ENCODE measurements at regions not wholly inside any gene's neighbourhood (a gene's known extent, or its start where the extent isn't known, plus 50 kb on each side); places are given as distances from the start of the nearest gene placed in this dataset.
"Not testable (repeated sequence)": the region's sequence is repeated elsewhere in the genome, so short reads cannot be mapped to it uniquely, and the experiment has no call there.

- not testable (repeated sequence) for H3K4me3 ChIP-seq (ENCODE audit: low read depth, low read length); DNase-seq (ENCODE audit: low read depth)
These were observed 304.3 kb upstream of the PLGLB1 start for GRCh38 chr2:87325911-87326294.

- DNase-seq (ENCODE audit: low read depth); H3K4me3 ChIP-seq (ENCODE audit: low read depth, low read length): not testable (repeated sequence)
These were observed 305.1 kb upstream of the PLGLB1 start for GRCh38 chr2:87326754-87327153.

GRCh38 chr2:87327648-87328371 is 306.2 kb upstream of the PLGLB1 start:
- DNase-seq (ENCODE audit: low read depth); H3K4me3 ChIP-seq (ENCODE audit: low read depth, low read length): not testable (repeated sequence)

DNA sequence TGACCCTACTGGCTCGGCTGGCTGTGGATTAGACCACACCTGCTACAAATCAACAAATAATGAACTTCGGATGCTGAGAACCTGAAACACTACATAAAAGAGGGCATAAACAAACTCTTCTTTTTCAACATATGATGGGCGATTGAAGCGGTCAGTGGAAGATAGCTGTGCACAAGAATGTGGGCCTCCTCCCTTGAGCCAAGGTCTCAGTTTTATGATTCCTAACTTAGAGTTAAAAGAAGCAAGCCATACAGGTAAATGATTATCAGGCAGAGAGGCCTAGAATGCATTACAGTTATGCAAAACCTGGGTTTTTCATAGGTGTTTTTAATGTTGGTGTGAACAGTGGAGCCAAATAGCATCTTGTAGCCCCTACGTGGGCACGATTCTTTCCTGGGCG is 307.9 kb upstream of the PLGLB1 start:
- not testable (repeated sequence) for H3K4me3 ChIP-seq (ENCODE audit: low read depth, low read length); DNase-seq (ENCODE audit: low read depth)

- H3K4me3 ChIP-seq (ENCODE audit: low read depth, low read length); DNase-seq (ENCODE audit: low read depth): not testable (repeated sequence)
These were observed 308.8 kb upstream of the PLGLB1 start for GRCh38 chr2:87330486-87330885.

- DNase-seq (ENCODE audit: low read depth); H3K4me3 ChIP-seq (ENCODE audit: low read depth, low read length): not testable (repeated sequence)
These were observed 310.4 kb upstream of the PLGLB1 start for GRCh38 chr2:87331940-87332583.

GRCh38 chr2:87334888-87335287 is 313.2 kb upstream of the PLGLB1 start:
- DNase-seq (ENCODE audit: low read depth); H3K4me3 ChIP-seq (ENCODE audit: low read depth, low read length): not testable (repeated sequence)

DNA sequence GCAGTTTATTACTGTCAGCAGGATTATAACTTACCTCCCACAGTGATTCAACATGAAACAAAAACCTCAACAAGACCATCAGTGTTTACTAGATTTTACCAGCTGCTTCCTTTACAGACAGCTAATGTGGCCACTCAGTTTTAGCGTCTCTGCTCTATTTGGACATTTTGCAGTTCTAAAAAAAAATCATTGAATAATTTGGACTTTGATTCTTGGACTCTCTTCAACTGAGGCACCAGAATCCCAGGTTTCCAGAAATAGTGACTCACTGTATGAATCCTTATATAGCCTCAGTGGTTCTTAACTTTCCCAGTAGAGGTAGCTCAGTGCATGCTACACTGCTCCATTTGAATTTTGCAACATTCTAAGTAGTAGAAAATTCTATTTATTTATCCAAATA is 317.4 kb upstream of the PLGLB1 start:
- not testable (repeated sequence) for H3K4me3 ChIP-seq (ENCODE audit: low read depth, low read length); DNase-seq (ENCODE audit: low read depth)

DNA sequence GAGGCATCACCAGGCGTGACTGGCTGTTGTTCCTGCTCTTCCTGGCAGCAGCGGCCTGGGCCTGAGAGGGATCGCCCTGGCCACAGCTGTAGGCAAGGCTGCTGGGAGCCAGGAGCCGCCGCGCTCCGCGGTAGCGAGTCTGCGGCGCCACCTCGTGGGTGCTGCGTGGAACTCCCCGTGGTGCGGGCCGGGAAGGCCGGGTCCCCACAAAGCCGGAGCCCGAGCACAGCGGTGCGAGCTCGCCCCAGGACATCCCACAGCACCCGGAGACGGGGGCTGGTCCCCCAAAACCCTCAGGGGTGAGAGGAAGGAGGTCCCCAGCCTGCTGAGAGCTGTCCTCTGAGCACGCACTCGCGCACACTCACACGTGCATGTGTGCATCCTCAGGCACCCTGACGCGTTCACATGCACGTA is 320.0 kb upstream of the PLGLB1 start:
- peak; percentile 46 for TF ChIP-seq CTCF (IDR thresholded peaks at IDR 0.05; ENCODE audit: control insufficient read depth, extremely low read depth, insufficient read depth)
- not testable (repeated sequence) for H3K4me3 ChIP-seq (ENCODE audit: low read depth, low read length)
- DNase-seq (ENCODE audit: low read depth): peak; percentile 3

- not testable (repeated sequence) for DNase-seq (ENCODE audit: low read depth)
These were observed 320.5 kb upstream of the PLGLB1 start for GRCh38 chr2:87342175-87342574.

GRCh38 chr2:87343347-87343746 is 321.7 kb upstream of the PLGLB1 start:
- H3K4me3 ChIP-seq (ENCODE audit: low read depth, low read length); DNase-seq (ENCODE audit: low read depth): not testable (repeated sequence)

More at GRCh38 chr2:87342175-87342574, 320.5 kb upstream of the PLGLB1 start:
- H3K4me3 ChIP-seq (ENCODE audit: low read depth, low read length): not testable (repeated sequence)

- DNase-seq (ENCODE audit: low read depth); H3K4me3 ChIP-seq (ENCODE audit: low read depth, low read length): not testable (repeated sequence)
These were observed 323.6 kb upstream of the PLGLB1 start for GRCh38 chr2:87345283-87345682.

DNA sequence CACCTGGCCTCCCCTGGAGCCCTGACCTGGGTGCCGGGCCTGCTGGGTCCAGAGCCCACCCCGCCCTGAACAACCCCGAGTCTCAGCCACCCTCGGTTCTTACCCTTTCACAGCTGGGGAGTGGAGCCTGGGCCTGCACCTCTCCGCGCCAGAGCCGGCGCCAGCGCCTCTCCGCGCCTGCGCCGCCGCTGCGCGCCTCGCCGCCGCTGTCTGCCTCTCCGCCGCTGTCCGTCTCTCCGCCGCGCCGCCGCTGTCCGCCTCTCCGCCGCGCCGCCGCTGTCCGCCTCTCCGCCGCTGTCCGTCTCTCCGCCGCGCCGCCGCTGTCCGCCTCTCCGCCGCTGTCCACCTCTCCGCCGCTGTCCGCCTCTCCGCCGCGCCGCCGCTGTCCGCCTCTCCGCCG is 326.9 kb upstream of the PLGLB1 start:
- H3K4me3 ChIP-seq (ENCODE audit: low read depth, low read length); DNase-seq (ENCODE audit: low read depth): not testable (repeated sequence)

DNA sequence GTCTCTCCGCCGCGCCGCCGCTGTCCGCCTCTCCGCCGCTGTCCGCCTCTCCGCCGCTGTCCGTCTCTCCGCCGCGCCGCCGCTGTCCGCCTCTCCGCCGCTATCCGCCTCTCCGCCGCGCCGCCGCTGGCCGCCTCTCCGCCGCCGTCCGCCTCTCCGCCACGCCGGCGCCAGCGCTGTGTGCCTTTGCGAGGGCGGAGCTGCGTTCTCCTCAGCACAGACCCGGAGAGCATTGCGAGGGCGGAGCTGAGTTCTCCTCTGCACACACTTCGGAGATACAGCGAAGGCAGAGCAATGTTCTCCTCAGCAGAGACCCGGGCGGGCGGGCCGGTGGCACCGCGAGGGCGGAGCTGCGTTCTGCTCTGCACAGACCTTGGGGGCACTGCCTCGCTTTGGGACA is 327.4 kb upstream of the PLGLB1 start:
- not testable (repeated sequence) for DNase-seq (ENCODE audit: low read depth); H3K4me3 ChIP-seq (ENCODE audit: low read depth, low read length)

- H3K4me3 ChIP-seq (ENCODE audit: low read depth, low read length); DNase-seq (ENCODE audit: low read depth): not testable (repeated sequence)
These were observed 330.7 kb upstream of the PLGLB1 start for GRCh38 chr2:87352178-87352934.

GRCh38 chr2:87353408-87353807 is 331.8 kb upstream of the PLGLB1 start:
- DNase-seq (ENCODE audit: low read depth); H3K4me3 ChIP-seq (ENCODE audit: low read depth, low read length): not testable (repeated sequence)

- not testable (repeated sequence) for H3K4me3 ChIP-seq (ENCODE audit: low read depth, low read length); DNase-seq (ENCODE audit: low read depth)
These were observed 332.5 kb upstream of the PLGLB1 start for GRCh38 chr2:87354102-87354501.

DNA sequence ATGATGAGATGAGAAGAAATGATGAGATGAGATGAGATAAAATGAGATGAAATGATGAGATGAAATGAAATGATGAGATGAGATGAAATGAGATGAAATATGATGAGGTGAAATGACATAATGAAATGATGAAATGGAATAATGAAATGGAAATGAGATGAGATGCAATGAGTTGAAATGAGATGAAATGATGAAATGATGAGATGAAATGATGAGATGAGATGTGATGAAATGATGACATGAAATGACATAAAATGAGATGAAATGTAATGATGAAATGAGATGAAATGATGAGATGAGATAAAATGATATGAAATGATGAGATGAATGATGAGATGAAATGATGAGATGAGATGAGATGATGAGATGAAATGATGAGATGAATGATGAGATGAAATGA is 338.6 kb upstream of the PLGLB1 start:
- not testable (repeated sequence) for H3K4me3 ChIP-seq (ENCODE audit: low read depth, low read length); DNase-seq (ENCODE audit: low read depth)
